ENCODE measurements at regions not wholly inside any gene's neighbourhood (a gene's known extent, or its start where the extent isn't known, plus 50 kb on each side); places are given as distances from the start of the nearest gene placed in this dataset.

GRCh38 chr1:245031041-245031440, 123.7 kb upstream of the KIF26B start:
- no peak overlapping the region for H3K4me3 Mint-ChIP-seq
- no peak for TF ChIP-seq CTCF (IDR thresholded peaks at IDR 0.05; ENCODE audit: unreplicated experiment in 3 of 3)
- no peak overlapping the region for H3K27ac Mint-ChIP-seq
- H3K36me3 Mint-ChIP-seq (ENCODE audit: low read depth) = no peaks in the 10 kb centered on the region
- no peaks in the 10 kb centered on the region for H3K4me1 Mint-ChIP-seq
- no peaks in the 10 kb centered on the region for H3K27me3 Mint-ChIP-seq (ENCODE audit: low read depth)
- H3K9me3 Mint-ChIP-seq = no peaks in the 10 kb centered on the region

GRCh38 chr1:245026247-245026646, 128.5 kb upstream of the KIF26B start:
- Mint-ChIP-seq H3K27me3 (ENCODE audit: low read depth) (no peaks in the 10 kb centered on the region), H3K4me3 (no peak overlapping the region), H3K36me3 (ENCODE audit: low read depth) (peaks cover 27% of the 10 kb centered on the region), H3K9me3 (no peaks in the 10 kb centered on the region), H3K4me1 (no peaks in the 10 kb centered on the region), H3K27ac (no peak overlapping the region)
- no peak for TF ChIP-seq CTCF (IDR thresholded peaks at IDR 0.05; ENCODE audit: unreplicated experiment in 3 of 3)

GRCh38 chr1:245025525-245025924, 129.3 kb upstream of the KIF26B start:
- Mint-ChIP-seq H3K4me1 (no peaks in the 10 kb centered on the region), H3K27ac (no peak overlapping the region), H3K9me3 (no peaks in the 10 kb centered on the region), H3K27me3 (ENCODE audit: low read depth) (no peaks in the 10 kb centered on the region), H3K4me3 (no peak overlapping the region), H3K36me3 (ENCODE audit: low read depth) (peaks cover 27% of the 10 kb centered on the region)
- TF ChIP-seq CTCF (IDR thresholded peaks at IDR 0.05; ENCODE audit: unreplicated experiment in 3 of 3) = no peak

- H3K27ac Mint-ChIP-seq = no peak overlapping the region
- H3K27me3 Mint-ChIP-seq (ENCODE audit: low read depth) = no peaks in the 10 kb centered on the region
- H3K4me3 Mint-ChIP-seq = no peak overlapping the region
- no peaks in the 10 kb centered on the region for H3K4me1 Mint-ChIP-seq
- H3K36me3 Mint-ChIP-seq (ENCODE audit: low read depth) = peaks cover 27% of the 10 kb centered on the region
- TF ChIP-seq CTCF (IDR thresholded peaks at IDR 0.05; ENCODE audit: unreplicated experiment in 3 of 3) = no peak
- no peaks in the 10 kb centered on the region for H3K9me3 Mint-ChIP-seq
These were observed 131.6 kb upstream of the KIF26B start for GRCh38 chr1:245023222-245023621.

- no peaks in the 10 kb centered on the region for H3K4me1 Mint-ChIP-seq
- no peak for TF ChIP-seq CTCF (IDR thresholded peaks at IDR 0.05; ENCODE audit: unreplicated experiment in 3 of 3)
- no peak overlapping the region for H3K27ac Mint-ChIP-seq
- no peaks in the 10 kb centered on the region for H3K9me3 Mint-ChIP-seq
- H3K36me3 Mint-ChIP-seq (ENCODE audit: low read depth) = peaks cover 21% of the 10 kb centered on the region
- no peaks in the 10 kb centered on the region for H3K27me3 Mint-ChIP-seq (ENCODE audit: low read depth)
- H3K4me3 Mint-ChIP-seq = no peak overlapping the region
These were observed 134.8 kb upstream of the KIF26B start for GRCh38 chr1:245019910-245020486.

- Mint-ChIP-seq H3K4me3 (no peak overlapping the region), H3K9me3 (no peaks in the 10 kb centered on the region), H3K27ac (no peak overlapping the region), H3K36me3 (ENCODE audit: low read depth) (peaks cover 2% of the 10 kb centered on the region), H3K4me1 (no peaks in the 10 kb centered on the region), H3K27me3 (ENCODE audit: low read depth) (no peaks in the 10 kb centered on the region)
- TF ChIP-seq CTCF (IDR thresholded peaks at IDR 0.05; ENCODE audit: unreplicated experiment in 3 of 3) = no peak
These were observed 138.1 kb upstream of the KIF26B start for GRCh38 chr1:245016700-245017099.

Measured in nephron (organoid).